ENCODE measurements at regions not wholly inside any gene's neighbourhood (a gene's known extent, or its start where the extent isn't known, plus 50 kb on each side); places are given as distances from the start of the nearest gene placed in this dataset.
"Not testable (repeated sequence)": the region's sequence is repeated elsewhere in the genome, so short reads cannot be mapped to it uniquely, and the experiment has no call there.

DNA sequence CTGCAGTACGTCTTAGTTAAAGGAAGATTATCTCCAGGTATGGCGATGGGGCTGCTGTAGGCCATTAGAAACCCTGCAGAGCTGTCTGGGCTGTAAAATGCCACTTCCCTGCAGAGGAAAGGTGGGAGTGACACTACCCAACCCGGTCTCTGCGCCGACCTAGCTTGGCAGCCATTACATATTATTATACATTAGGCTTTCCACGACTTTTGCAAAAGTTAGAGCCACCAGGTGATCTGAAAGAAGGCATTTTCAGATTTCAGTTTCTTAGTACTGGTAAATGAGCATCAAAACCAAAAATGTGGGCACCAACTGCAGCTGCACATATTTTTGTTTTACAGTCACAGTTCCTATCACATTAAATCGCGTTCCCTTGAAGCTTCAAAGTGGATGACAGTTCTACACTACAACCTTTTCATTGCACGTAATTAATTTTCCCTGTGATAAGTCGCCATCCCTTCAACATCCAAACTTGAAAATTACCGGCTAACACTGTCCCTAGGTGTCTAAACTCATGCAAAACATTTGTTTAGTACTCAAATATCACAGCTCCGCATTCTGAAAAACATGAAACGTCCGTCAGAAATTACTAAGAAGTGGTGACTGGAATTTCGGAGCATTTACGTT is 81.4 kb upstream of the CHD2 start:
- no peak for DNase-seq
- in situ Hi-C loops (cut with MboI; ENCODE audit: low pct_unique_long_range_greater_than_20kb, low sequenced_read_pairs): no loop called here

DNA sequence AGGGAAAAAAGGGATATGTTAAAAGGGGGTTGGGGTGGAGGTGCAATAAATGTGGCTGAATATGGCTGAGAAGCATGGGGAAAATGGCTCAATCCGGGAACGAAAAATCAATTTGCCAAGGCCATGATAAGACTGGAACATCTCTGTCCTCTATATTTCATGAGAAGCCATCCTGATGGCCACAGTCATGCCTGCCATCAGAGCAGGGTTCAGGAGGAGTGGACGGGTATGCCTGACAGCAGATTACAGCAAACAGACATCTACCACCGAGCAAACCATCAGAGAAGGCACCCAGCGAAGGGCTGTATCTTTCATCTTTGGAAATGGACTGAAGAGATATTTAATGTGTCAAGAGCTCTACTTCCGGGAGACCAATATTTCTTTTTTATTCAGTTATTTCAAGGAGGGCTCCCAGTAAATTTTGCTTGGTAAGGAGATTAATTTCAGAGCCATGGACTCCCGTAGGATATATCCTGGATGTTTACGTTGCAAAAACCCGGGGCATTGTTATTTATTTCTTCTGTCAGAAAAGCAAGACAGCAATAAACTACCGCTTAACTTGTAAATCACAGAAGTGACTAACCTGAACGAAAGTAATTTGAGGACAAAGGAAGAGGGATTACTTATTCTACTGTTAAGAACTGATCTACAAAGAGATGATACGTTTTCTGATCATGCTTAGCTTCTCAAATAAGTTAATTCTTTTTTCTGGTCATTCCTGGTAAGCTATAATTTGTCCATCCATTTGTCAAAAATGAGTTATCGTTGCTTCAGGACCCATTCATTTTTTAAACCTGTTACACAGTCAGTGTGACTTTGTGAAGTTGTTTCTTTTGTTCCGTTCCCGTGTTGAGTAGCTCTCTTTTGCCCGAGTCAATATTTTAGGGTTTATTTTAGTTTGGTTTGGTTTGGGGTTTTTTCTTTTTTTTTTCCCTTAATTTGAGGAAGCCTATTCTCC is 80.6 kb upstream of the CHD2 start:
- in situ Hi-C loops (cut with MboI; ENCODE audit: low pct_unique_long_range_greater_than_20kb, low sequenced_read_pairs): no loop called here
- no peak for DNase-seq

DNA sequence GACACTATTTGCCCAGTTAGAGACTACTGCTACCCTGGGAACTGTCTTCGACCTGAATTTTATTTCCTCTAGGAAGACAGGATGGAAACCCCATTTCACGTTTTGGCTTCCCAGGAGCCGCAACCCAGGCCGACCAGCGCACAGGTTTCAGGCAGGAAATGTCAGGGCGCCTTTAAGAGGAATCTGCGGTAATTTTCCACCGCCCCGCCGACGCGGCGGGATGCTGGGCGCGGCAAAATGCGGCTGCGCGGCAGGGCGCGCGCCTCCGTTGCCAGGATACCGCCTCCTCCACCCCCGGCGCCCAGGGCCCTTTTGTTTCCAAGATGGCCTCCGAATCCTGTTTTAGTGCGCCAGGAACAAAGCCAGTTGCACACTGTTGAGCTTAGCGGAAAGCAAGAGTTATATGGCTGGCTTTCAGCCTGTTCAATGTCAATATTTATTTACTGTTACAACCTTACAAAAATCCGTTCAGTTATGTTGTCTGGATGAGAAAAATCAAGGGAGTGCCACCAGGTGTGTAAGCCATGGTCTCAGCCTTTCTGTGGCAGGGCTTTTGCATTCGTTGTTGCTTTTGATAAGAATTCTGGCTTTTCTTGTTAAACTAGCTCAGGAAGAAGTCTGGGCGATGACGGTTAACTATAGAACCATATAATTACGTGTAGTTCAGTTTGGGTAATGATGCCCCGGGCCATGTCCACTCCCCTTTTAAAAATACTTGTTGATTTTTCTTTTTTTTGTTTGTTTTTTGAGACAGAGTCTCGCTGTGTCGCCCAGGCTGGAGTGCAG is 79.7 kb upstream of the CHD2 start:
- in situ Hi-C loops (cut with MboI; ENCODE audit: low pct_unique_long_range_greater_than_20kb, low sequenced_read_pairs): no loop called here
- peak; percentile 94 for DNase-seq

DNA sequence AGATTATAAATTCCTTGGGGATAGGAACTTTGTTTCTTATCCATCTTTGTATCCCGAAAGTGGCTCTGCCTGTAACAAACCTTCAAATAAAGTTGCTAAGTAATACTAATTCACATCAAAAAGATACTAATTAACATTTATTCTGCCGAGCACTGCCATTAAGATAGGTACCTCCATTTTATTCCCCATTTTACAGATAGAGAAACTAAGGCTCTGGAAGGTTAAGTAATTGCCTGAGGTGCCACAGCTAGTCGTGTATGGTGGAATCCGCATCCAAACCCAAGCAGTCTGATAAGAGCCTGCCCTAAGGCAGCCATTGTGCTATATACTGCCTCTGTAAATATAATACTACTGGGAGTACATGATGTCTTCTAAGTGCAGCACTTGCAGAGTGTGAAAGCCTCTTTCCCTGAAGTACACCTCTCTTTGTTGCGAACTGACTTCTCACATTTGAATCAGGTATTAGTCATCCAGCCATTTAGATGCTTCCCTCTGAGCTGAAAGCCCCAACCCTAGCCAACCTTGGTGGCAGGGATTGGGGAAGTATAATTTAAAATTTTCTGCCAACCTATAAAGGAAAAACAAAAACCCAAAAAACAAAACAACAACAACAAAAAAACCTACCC is 78.5 kb upstream of the CHD2 start:
- in situ Hi-C loops (cut with MboI; ENCODE audit: low pct_unique_long_range_greater_than_20kb, low sequenced_read_pairs): no loop called here
- no peak for DNase-seq

DNA sequence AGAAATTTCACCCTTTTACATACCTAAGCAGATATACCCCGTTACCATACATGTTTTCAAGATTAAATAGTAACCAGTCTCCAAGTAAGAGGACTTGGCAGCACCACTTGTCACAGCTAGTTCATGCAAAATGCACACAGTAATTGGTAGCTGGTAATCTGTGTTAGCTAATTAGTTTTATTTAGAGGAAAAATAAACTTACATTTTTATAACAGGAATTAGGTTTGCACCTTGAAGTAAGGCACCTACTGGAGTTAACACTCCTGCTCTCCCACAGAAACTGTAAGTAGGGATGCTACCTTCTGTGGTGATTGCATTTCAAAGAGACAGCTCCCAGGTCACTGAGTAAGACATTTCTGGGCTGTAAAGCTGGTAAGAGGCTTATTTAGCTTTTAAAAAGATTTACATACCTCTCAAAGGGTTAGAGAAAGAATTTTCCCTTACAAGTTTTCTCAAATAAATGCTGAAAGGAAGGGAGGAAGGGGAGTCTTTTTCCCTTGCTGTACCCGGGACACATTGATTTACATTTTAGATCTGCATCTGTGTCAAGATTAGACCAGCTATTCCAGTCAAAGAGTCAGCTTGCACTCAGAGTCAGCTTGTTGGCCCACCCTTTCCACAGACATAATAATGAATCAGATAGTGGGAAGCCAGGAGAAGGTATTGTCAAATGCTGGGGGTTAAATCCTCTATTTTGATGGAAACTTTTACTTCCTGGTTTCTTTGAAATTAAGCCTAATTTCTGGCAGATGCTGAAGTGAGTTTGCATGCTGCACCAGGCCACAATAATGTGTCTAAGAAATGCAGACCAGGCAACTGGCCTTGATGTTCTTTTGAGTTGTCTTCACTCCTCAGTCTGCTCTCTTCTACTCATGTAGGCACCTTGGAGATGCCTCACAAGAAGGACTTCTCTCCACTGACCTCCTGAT is 77.6 kb upstream of the CHD2 start:
- DNase-seq: no peak
- in situ Hi-C loops (cut with MboI; ENCODE audit: low pct_unique_long_range_greater_than_20kb, low sequenced_read_pairs): no loop called here

DNA sequence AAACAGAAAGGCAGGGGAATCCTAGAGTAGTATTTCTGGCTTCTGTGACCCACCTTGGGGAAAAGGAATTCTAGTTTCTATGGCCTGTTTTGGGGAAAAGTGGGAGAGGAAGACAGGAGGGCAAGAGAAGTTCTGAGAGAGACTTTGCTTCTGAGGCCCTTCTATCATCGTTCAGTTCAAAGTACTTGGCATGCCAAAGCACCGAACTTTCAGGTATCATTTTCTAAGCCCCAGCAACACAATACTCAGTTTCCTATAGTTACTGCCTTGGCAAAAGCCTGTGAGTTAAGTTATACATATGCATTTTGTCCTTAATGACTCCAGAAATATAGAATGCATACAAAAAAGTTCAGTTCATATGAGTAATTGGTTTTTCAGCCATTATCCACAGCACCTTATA is 74.1 kb upstream of the CHD2 start:
- in situ Hi-C loops (cut with MboI; ENCODE audit: low pct_unique_long_range_greater_than_20kb, low sequenced_read_pairs): no loop called here
- no peak for DNase-seq

DNA sequence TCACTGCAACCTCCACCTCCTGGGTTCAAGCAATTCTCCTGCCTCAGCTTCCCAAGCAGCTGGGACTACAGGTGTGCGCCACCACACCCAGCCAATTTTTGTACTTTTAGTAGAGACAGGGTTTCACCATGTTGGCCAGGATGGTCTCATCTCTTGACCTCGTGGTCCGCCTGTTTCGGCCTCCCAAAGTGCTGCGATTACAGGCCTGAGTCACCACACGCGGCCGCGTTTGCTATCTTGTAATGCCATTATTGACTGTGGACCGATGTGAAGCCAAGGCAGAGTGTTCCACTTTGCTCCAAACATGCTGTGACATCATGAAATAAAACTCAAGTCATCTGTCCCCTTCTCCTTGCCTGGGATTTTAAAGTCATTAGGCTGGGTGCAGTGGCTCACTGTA is 72.1 kb upstream of the CHD2 start:
- in situ Hi-C loops (cut with MboI; ENCODE audit: low pct_unique_long_range_greater_than_20kb, low sequenced_read_pairs); DNase-seq: not testable (repeated sequence)

DNA sequence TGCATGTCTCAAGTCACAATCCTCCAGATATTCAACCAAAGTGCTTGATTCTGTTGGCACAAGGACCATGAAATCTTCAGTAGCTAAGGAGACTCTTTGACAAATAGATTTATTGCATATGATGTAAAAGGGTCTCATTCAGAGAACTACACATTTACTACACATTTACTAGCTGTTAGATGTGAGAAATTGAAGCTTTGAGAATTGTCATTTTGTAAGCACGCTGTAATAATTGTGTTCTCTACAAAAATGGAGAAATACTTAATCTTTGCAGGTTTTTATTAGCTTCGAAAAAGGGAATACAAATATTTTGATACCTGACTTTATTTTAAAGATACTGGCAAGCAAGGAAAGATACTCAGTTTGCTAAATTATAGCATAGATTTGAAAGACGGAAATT is 70.2 kb upstream of the CHD2 start:
- in situ Hi-C loops (cut with MboI; ENCODE audit: low pct_unique_long_range_greater_than_20kb, low sequenced_read_pairs): no loop called here

DNA sequence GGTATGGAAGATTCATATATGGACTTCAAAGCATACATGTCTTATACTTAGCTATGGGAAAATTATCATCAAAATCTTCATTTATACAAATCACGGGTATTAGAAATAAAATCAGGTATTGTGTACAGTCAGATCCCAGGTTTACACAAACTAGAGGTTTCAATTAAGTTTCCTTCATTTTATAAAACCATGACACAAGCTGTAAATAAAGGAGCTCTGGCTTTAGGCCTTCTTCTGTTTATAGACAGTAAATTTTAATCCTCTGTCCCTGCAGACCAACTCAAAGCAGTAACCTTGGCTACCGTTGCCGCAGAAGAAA is 68.8 kb upstream of the CHD2 start:
- no peak for DNase-seq
- in situ Hi-C loops (cut with MboI; ENCODE audit: low pct_unique_long_range_greater_than_20kb, low sequenced_read_pairs): no loop called here

More for the DNA sequence above, 70.2 kb upstream of the CHD2 start:
- DNase-seq: no peak

DNA sequence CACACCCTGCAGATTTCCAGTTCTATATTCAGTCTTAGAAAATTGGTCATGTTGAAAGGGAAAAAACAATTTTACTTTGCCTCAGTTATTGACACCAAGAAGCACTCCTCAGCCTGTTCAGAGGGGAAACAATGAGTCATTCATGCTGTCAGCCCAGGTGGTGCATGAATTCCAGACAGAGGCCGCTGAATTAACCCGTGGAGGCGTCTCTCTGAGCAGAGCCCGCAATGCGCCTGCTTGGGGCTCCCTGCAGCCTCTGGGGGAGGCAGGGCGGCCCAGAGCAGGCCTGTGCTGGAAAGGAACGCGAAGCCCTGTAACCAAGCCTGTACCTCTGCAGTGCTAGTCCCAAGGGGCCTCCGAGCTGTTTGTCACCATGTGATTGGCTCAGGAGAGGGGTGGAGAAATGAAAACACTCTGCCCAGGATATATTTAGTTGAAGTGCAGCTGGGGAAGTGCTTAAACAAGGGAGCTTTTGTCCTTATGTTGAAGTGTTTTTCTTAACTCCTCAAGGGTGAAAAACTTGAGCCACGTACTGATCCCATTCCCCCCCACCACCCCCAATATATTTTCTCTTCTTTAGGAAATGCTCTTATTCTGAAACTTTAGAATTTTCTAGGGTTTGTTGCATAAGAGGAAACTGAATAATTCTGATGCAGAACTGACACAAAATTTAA is 68.3 kb upstream of the CHD2 start:
- peak; percentile 98 for DNase-seq
- in situ Hi-C loops (cut with MboI; ENCODE audit: low pct_unique_long_range_greater_than_20kb, low sequenced_read_pairs): no loop called here

DNA sequence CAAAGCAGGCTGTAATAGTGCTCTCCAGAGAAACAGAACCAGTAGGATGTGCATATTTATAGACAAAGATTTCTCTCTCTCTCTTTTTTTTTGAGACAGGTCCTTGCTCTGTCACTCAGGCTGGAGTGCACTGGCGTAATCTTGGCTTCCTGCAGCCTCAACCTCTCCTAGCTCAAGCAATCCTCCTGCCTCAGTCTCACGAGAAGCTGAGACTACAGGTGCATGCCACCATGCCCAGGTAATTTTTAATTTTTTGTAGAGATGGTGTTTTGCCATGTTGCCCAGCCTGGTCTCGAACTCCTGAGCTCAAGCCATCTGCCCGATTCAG is 67.1 kb upstream of the CHD2 start:
- in situ Hi-C loops (cut with MboI; ENCODE audit: low pct_unique_long_range_greater_than_20kb, low sequenced_read_pairs): no loop called here
- DNase-seq: no peak

DNA sequence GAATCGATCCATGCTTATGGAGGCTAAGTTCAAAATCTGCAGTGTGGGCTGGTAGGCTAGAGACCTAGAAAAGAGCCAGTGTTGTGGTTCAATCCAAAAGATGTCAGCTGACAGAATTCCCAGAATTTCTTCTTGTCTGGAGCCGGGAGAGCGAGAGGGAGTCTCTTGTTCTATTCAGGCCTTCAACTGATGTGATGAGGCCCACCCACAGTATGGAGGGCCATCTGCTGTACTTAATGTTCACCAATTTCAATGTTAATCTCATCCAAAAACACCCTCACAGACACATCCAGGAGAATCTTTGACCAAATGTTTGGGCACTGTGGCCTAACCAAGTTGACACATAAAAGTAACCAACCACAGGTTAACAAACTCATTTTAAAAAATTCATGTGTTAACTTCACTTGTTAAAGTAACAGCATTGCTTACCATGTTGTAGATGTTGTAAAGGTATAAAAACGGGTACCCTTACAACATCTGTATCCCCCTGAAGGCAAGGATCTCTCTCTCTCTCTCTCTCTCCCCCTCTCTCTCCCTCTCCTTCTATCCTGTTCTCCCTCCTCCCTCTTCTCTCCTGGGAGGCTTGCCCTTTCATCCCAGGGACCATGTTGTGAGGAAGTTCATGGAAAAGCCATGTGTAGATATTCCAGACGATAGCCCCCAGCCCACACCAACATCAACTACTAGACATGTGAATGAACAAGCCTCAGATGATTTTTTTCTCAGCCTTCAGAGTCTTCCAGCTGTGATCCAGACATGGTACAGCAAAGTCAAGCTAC is 66.4 kb upstream of the CHD2 start:
- no peak for DNase-seq
- in situ Hi-C loops (cut with MboI; ENCODE audit: low pct_unique_long_range_greater_than_20kb, low sequenced_read_pairs): no loop called here

DNA sequence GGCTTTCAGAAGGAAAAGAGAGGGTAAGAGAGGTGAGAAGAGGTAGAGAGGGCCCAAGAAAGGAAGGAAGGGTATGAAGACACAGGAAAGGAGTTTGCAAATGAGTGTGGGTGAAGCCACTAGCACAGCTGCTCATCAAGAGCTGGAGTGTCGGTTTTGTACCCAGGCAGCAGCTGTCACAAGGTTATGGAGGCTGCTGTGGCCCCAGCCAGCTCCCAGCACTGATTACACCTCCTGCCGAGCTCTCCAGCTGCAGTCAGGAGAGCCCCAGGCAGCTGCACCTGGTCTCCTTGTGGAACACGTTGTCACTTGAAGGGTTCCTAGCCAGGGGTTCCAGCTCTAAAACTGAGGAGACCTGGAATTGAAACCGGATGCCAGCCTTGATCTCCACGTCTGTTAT is 60.4 kb upstream of the CHD2 start:
- DNase-seq: no peak
- in situ Hi-C loops (cut with MboI; ENCODE audit: low pct_unique_long_range_greater_than_20kb, low sequenced_read_pairs): no loop called here

DNA sequence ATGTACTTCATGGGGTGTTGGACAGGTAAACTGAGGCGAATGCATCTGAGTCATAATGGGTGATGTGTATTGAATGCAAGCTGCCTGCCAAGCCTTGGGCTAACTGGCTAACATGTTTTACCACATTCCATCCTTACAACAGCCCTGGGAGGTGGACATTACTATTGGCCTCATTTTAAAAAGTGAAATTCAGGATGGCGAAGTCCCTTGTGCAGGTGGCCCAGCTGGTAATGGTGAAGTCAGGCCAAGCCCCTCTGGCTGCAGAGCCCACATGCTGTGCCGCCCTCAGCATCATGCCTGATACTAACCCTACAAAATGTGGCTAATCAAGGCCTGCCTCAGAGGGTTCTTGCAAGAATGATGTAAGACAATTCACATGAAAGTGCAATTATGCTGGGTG is 60.0 kb upstream of the CHD2 start:
- DNase-seq: no peak
- in situ Hi-C loops (cut with MboI; ENCODE audit: low pct_unique_long_range_greater_than_20kb, low sequenced_read_pairs): no loop called here

DNA sequence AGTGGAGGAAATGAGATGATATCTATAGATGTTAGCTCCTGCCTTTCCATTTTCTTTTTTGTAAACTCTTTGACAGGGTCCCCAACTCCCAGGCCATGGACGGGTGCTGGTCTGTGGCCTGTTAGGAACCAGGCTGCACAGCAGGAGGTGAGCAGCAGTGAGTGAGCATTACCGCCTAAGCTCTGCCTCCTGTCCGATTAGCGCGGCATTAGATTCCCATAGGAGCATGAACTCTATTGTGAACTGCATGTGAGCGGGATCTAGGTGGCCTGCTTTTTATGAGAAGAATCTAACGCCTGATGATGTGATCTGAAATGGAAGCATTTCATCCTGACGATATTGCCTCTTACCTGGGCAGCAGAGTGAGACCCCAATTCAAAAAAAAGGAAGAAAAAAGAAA is 56.8 kb upstream of the CHD2 start:
- no peak for DNase-seq
- in situ Hi-C loops (cut with MboI; ENCODE audit: low pct_unique_long_range_greater_than_20kb, low sequenced_read_pairs): no loop called here

DNA sequence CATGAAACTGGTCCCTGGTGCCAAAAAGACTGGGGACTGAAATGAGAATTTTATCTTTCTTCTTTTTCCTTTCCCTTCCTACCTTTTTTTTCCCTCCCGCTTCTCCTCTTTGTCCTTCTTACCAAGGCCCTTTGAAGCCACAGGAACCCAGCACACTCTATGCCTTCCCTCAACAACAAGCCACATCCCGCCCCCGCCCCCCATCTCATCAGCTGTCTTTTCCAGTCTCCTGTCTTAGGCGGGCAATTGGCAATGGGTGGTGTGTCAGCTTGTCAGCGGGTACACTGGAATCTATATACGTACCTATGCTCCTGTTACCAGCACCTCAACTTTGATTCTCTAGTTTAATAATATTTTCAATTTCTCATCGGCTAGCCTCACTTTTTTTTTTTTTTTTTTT is 56.3 kb upstream of the CHD2 start:
- in situ Hi-C loops (cut with MboI; ENCODE audit: low pct_unique_long_range_greater_than_20kb, low sequenced_read_pairs): no loop called here
- no peak for DNase-seq

DNA sequence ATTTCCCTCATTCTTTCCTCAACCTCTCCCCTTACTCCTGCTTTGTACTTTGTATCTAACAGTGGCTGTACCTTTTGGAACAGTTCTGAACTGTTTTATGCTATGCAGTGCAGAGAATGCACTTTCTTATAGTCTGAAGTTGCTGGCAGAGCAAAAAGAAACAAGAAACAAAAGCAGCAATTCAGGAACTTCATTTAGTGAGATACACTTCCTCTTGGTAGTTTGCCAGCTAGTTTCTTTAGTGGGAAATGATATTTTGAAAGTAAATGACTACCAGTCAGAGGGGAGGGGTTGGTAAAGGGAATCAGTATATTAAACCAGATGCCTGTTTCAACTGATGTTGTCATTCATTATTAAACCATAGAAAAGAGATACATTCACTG is 55.0 kb upstream of the CHD2 start:
- in situ Hi-C loops (cut with MboI; ENCODE audit: low pct_unique_long_range_greater_than_20kb, low sequenced_read_pairs): no loop called here
- peak; percentile 93 for DNase-seq

DNA sequence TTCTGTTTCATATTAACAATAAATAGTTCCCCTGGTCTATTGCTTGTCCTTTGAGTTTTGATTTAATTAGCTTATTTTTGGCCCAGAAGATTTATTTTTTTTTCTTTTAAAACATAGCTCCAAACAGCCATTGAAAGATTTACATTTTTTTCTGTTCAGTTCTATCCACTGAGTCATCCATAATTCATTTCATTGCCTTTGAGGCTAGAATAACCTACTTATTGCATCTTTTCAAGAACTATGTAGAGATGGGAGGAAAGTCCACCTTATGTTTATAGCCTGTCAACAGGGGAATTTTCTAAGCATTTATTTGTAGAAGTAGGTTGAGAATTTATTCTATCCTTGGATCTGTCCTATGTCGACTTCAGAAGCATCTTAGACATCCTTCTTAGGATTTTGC is 53.4 kb upstream of the CHD2 start:
- in situ Hi-C loops (cut with MboI; ENCODE audit: low pct_unique_long_range_greater_than_20kb, low sequenced_read_pairs): no loop called here
- no peak for DNase-seq
